Left lung (tissue), 4 donors: ENCODE measurements at regions not wholly inside any gene's neighbourhood (a gene's known extent, or its start where the extent isn't known, plus 50 kb on each side); places are given as distances from the start of the nearest gene placed in this dataset.

ENCODE experiments used
- ATAC-seq: fragments of 200-7000 bp; cut with Tn5 transposase; one replicate; pipeline ENCODE4 v1.9.1; 2020; ENCODE audit warnings: moderate library complexity
- DNase-seq, 4 donors: peaks; one replicate each; pipeline ENCODE4 v3.0.0-alpha.2; 2013 to 2020
- H3K27ac ChIP-seq, 2 donors: fragments of 200-600 bp; sonication (generic) in 1 of 2; one replicate each; pipeline versions ENCODE4 v1.5.0 to v1.8.0; 2020 to 2021
- H3K27me3 ChIP-seq, 2 donors: fragments of 200-600 bp; sonication (generic) in 1 of 2; one replicate each; pipeline versions ENCODE4 v1.5.0 to v1.8.0; 2020 to 2021
- H3K36me3 ChIP-seq, 2 donors: fragments of 200-600 bp; sonication (generic) in 1 of 2; one replicate each; pipeline versions ENCODE4 v1.5.0 to v1.8.0; 2020 to 2021
- H3K4me1 ChIP-seq, 2 donors: fragments of 200-600 bp; one replicate each; pipeline ENCODE4 v1.8.0; 2021
- H3K4me3 ChIP-seq, 2 donors: fragments of 200-600 bp; sonication (generic) in 1 of 2; one replicate each; pipeline versions ENCODE4 v1.5.0 to v1.8.0; 2020 to 2021; ENCODE audit warnings: mild to moderate bottlenecking in 1 of 2
- H3K9me3 ChIP-seq, 2 donors: fragments of 200-600 bp; sonication (generic) in 1 of 2; one replicate each; pipeline versions ENCODE4 v1.5.0 to v1.8.0; 2020 to 2021
- CTCF ChIP-seq, 2 donors: fragments of 200-600 bp; sonication (generic) in 1 of 2; IDR thresholded peaks; one replicate each; pipeline versions ENCODE4 v1.5.0 to v1.8.0; 2021; ENCODE audit warnings: antibody characterized with exemption in 2 of 2
- intact Hi-C, 2 donors: fragments of 100-400 bp; cut with DNase I; formaldehyde crosslinking; loops; one replicate each; pipeline versions ENCODE4 v1.11.2 to v1.14.2; 2022
- donor health status: DM: no; HTN: yes; CAD: no.
- donor health status: DM: no; HTN: no; CAD: no.

GRCh38 chr16:76885776-76886537 lies 305.0 kb upstream of the MON1B start:
- DNase-seq = no peak
- Histone ChIP-seq H3K4me3 (no peak overlapping the region), H3K27ac (no peak overlapping the region), H3K36me3 (no peaks in the 10 kb centered on the region), H3K4me1 (no peaks in the 10 kb centered on the region), H3K9me3 (no peaks in the 10 kb centered on the region), H3K27me3 (no peaks in the 10 kb centered on the region)
- TF ChIP-seq CTCF (IDR thresholded peaks at IDR 0.05) = no peak
- intact Hi-C loops = no loop called here
- ATAC-seq = no peak

- no peak overlapping the region for H3K4me3 ChIP-seq
- no peak for TF ChIP-seq CTCF (IDR thresholded peaks at IDR 0.05)
- no peak for DNase-seq
- H3K9me3 ChIP-seq = no peaks in the 10 kb centered on the region
- H3K36me3 ChIP-seq = no peaks in the 10 kb centered on the region
- ATAC-seq = no peak
- no peaks in the 10 kb centered on the region for H3K4me1 ChIP-seq
- no peaks in the 10 kb centered on the region for H3K27me3 ChIP-seq
- H3K27ac ChIP-seq = no peak overlapping the region
- intact Hi-C loops = no loop called here
These were observed 293.2 kb upstream of the MON1B start for GRCh38 chr16:76897816-76898215.

- no peak overlapping the region for H3K27ac ChIP-seq
- H3K27me3 ChIP-seq = no peaks in the 10 kb centered on the region
- DNase-seq (no peak), ATAC-seq (no peak)
- intact Hi-C loops = no loop called here
- H3K36me3 ChIP-seq = no peaks in the 10 kb centered on the region
- H3K9me3 ChIP-seq = no peaks in the 10 kb centered on the region
- H3K4me1 ChIP-seq = no peaks in the 10 kb centered on the region
- TF ChIP-seq CTCF (IDR thresholded peaks at IDR 0.05) = no peak
- H3K4me3 ChIP-seq = no peak overlapping the region
These were observed 291.2 kb upstream of the MON1B start for GRCh38 chr16:76899767-76900166.

- ATAC-seq (no peak), DNase-seq (no peak)
- Histone ChIP-seq H3K4me3 (no peak overlapping the region), H3K27me3 (no peaks in the 10 kb centered on the region), H3K36me3 (no peaks in the 10 kb centered on the region), H3K27ac (no peak overlapping the region), H3K9me3 (no peaks in the 10 kb centered on the region), H3K4me1 (no peaks in the 10 kb centered on the region)
- intact Hi-C loops = no loop called here
- TF ChIP-seq CTCF (IDR thresholded peaks at IDR 0.05) = no peak
These were observed 290.4 kb upstream of the MON1B start for GRCh38 chr16:76900285-76901263.

GRCh38 chr16:76906552-76906951 lies 284.4 kb upstream of the MON1B start:
- ATAC-seq (no peak), DNase-seq (no peak)
- Histone ChIP-seq H3K9me3 (no peaks in the 10 kb centered on the region), H3K27ac (no peak overlapping the region), H3K36me3 (no peaks in the 10 kb centered on the region), H3K4me3 (no peak overlapping the region), H3K4me1 (no peaks in the 10 kb centered on the region), H3K27me3 (no peaks in the 10 kb centered on the region)
- TF ChIP-seq CTCF (IDR thresholded peaks at IDR 0.05) = no peak
- intact Hi-C loops = no loop called here
